ENCODE measurements at regions not wholly inside any gene's neighbourhood (a gene's known extent, or its start where the extent isn't known, plus 50 kb on each side); places are given as distances from the start of the nearest gene placed in this dataset.

DNA sequence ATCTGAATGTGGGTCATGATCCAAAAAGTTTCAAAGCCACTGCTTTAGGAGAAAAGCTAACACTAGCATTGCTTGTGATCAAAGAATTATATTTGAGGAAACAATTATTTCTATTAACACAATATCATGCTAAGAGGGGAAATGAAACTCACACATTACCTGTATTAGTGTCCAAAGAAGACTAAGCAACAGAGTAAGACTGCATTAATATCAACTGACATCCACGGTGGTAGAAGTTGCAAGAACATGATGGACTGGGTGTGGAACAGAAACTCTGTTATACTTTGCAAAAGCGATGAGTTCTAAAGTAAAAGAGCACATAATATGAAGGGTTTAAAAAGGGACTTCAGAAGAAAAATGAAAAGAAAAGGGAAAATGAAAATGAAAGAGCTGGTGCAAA is 648.3 kb upstream of the NECTIN3 start:
- TF ChIP-seq EZH2 (IDR thresholded peaks at IDR 0.05; ENCODE audit: low read length, unreplicated experiment) = no peak
- no peak for TF ChIP-seq EZH2phosphoT487 (IDR thresholded peaks at IDR 0.05; ENCODE audit: borderline replicate concordance, low read length)
- TF ChIP-seq, protein P1, sequence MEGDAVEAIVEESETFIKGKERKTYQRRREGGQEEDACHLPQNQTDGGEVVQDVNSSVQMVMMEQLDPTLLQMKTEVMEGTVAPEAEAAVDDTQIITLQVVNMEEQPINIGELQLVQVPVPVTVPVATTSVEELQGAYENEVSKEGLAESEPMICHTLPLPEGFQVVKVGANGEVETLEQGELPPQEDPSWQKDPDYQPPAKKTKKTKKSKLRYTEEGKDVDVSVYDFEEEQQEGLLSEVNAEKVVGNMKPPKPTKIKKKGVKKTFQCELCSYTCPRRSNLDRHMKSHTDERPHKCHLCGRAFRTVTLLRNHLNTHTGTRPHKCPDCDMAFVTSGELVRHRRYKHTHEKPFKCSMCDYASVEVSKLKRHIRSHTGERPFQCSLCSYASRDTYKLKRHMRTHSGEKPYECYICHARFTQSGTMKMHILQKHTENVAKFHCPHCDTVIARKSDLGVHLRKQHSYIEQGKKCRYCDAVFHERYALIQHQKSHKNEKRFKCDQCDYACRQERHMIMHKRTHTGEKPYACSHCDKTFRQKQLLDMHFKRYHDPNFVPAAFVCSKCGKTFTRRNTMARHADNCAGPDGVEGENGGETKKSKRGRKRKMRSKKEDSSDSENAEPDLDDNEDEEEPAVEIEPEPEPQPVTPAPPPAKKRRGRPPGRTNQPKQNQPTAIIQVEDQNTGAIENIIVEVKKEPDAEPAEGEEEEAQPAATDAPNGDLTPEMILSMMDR (conservative IDR thresholded peaks at IDR 0.05; ENCODE audit: low read depth, low read length) = no peak

All from PC-3 (cell line).